ENCODE measurements at regions not wholly inside any gene's neighbourhood (a gene's known extent, or its start where the extent isn't known, plus 50 kb on each side); places are given as distances from the start of the nearest gene placed in this dataset.
A peak's percentile ranks its signal among the peaks of the same experiment; 100 is the strongest.

DNA sequence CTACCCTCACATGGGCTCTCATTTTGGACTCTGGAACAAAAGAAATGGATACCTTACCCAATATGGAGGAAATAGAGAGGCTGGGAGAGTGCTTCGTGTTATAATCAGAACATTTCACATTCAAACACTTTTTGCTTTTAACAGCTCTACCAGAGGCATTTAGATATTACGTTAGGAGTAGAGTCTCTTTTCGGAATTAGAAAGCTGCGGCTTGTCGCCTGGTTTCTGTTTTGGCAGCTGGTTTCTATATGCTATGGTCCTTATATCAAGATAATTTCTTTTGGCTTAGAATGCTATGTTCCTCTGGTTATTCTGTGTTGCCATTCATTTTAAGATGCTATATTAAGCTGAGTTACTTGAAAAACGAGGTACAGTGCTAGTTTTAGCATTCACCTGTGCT is 392.8 kb upstream of the GALNT5 start (continued):
- TF ChIP-seq, protein P1, sequence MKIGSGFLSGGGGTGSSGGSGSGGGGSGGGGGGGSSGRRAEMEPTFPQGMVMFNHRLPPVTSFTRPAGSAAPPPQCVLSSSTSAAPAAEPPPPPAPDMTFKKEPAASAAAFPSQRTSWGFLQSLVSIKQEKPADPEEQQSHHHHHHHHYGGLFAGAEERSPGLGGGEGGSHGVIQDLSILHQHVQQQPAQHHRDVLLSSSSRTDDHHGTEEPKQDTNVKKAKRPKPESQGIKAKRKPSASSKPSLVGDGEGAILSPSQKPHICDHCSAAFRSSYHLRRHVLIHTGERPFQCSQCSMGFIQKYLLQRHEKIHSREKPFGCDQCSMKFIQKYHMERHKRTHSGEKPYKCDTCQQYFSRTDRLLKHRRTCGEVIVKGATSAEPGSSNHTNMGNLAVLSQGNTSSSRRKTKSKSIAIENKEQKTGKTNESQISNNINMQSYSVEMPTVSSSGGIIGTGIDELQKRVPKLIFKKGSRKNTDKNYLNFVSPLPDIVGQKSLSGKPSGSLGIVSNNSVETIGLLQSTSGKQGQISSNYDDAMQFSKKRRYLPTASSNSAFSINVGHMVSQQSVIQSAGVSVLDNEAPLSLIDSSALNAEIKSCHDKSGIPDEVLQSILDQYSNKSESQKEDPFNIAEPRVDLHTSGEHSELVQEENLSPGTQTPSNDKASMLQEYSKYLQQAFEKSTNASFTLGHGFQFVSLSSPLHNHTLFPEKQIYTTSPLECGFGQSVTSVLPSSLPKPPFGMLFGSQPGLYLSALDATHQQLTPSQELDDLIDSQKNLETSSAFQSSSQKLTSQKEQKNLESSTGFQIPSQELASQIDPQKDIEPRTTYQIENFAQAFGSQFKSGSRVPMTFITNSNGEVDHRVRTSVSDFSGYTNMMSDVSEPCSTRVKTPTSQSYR (CRISPR knock-in tag; IDR thresholded peaks at IDR 0.05), result no peak
- TF ChIP-seq TEAD4 (CRISPR knock-in tag; IDR thresholded peaks at IDR 0.05) (no peak), SOX15 (CRISPR knock-in tag; IDR thresholded peaks at IDR 0.05) (no peak)

DNA sequence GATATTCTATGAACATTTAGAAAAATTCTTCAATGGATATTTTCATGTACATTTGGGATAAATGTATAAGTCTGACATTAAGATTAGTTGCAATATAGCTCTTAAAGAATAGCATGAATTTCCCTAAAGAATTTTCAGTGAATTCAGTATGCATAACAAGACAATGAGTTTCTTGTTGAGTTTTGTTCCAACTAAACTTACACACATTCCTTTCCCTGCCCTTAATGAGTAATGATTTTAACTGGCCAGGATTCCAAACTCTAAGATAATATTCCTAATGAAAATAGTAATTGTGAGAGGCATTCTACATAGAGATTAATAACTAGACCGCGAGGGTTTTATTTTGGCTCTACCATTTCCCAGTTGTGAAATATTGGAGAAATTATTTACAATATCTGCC is 390.3 kb upstream of the GALNT5 start:
- H3K4me1 Mint-ChIP-seq, result 0 out of 2 replicates have a peak, but pooled peaks cover 4% of the 10 kb centered on the region
- peaks cover 3% of the 10 kb centered on the region for H3K9me3 Mint-ChIP-seq
- no peak overlapping the region for H3K4me3 Mint-ChIP-seq
- no peak for TF ChIP-seq ZNF423 (CRISPR knock-in tag; IDR thresholded peaks at IDR 0.05)
- no peak for TF ChIP-seq ZNF219 (CRISPR knock-in tag; IDR thresholded peaks at IDR 0.05; ENCODE audit: borderline replicate concordance)
- TF ChIP-seq, protein P2, sequence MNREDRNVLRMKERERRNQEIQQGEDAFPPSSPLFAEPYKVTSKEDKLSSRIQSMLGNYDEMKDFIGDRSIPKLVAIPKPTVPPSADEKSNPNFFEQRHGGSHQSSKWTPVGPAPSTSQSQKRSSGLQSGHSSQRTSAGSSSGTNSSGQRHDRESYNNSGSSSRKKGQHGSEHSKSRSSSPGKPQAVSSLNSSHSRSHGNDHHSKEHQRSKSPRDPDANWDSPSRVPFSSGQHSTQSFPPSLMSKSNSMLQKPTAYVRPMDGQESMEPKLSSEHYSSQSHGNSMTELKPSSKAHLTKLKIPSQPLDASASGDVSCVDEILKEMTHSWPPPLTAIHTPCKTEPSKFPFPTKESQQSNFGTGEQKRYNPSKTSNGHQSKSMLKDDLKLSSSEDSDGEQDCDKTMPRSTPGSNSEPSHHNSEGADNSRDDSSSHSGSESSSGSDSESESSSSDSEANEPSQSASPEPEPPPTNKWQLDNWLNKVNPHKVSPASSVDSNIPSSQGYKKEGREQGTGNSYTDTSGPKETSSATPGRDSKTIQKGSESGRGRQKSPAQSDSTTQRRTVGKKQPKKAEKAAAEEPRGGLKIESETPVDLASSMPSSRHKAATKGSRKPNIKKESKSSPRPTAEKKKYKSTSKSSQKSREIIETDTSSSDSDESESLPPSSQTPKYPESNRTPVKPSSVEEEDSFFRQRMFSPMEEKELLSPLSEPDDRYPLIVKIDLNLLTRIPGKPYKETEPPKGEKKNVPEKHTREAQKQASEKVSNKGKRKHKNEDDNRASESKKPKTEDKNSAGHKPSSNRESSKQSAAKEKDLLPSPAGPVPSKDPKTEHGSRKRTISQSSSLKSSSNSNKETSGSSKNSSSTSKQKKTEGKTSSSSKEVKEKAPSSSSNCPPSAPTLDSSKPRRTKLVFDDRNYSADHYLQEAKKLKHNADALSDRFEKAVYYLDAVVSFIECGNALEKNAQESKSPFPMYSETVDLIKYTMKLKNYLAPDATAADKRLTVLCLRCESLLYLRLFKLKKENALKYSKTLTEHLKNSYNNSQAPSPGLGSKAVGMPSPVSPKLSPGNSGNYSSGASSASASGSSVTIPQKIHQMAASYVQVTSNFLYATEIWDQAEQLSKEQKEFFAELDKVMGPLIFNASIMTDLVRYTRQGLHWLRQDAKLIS (CRISPR knock-in tag; IDR thresholded peaks at IDR 0.05; ENCODE audit: borderline replicate concordance), result no peak
- TF ChIP-seq TCF7 (CRISPR knock-in tag; IDR thresholded peaks at IDR 0.05; ENCODE audit: low read depth), result no peak
- TF ChIP-seq FOXJ3 (CRISPR knock-in tag; IDR thresholded peaks at IDR 0.05; ENCODE audit: borderline replicate concordance), result no peak
- TF ChIP-seq, protein P3, sequence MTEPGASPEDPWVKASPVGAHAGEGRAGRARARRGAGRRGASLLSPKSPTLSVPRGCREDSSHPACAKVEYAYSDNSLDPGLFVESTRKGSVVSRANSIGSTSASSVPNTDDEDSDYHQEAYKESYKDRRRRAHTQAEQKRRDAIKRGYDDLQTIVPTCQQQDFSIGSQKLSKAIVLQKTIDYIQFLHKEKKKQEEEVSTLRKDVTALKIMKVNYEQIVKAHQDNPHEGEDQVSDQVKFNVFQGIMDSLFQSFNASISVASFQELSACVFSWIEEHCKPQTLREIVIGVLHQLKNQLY (CRISPR knock-in tag; IDR thresholded peaks at IDR 0.05), result no peak
- DNase-seq (ENCODE audit: low spot score), result no peak
- no peaks in the 10 kb centered on the region for H3K36me3 Mint-ChIP-seq
- ATAC-seq, result no peak
- POLR2A ChIA-PET, result no interaction called here
- CTCF ChIA-PET, result no interaction called here
- H3K27ac Mint-ChIP-seq, result no peak overlapping the region
- H3K27me3 Mint-ChIP-seq (ENCODE audit: low read depth), result peaks cover 1% of the 10 kb centered on the region; the same call in 1 of the 2 replicates

DNA sequence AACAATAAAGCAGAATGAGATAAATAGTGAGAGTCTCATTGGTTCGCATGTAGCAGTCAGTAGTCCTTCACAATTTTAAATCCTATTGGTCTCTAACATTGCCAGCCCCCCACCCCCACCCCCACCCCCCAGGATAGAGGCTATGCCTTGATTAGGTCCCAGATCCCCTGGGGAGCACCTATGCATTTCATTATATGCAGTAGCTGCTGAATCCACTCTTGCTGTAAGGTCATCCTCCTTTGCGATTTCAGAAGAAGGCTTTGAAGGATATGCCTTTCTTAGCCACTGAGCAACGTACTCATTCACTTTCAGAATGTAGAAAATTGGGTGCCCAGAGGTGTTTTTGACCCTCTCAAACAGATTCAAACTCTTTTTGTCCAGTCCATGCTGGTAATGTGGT is 382.8 kb upstream of the GALNT5 start:
- DNase-seq (ENCODE audit: low spot score) (no peak), ATAC-seq (peak; percentile 52)
- H3K4me3 Mint-ChIP-seq, result no peak overlapping the region
- ChIA-PET POLR2A (no interaction called here), CTCF (interaction anchor here (0.6 kb wide), 1 partner anchor 1151 kb away, joined by 3 read pairs; no protein-coding TSS in a partner anchor)
- H3K9me3 Mint-ChIP-seq, result peaks cover 9% of the 10 kb centered on the region
- peaks cover 40% of the 10 kb centered on the region for H3K27me3 Mint-ChIP-seq (ENCODE audit: low read depth)
- H3K27ac Mint-ChIP-seq, result no peak overlapping the region
- H3K4me1 Mint-ChIP-seq, result peaks cover 15% of the 10 kb centered on the region
- H3K36me3 Mint-ChIP-seq, result no peaks in the 10 kb centered on the region; the same call in 1 of the 2 replicates
- TF ChIP-seq, protein P4, sequence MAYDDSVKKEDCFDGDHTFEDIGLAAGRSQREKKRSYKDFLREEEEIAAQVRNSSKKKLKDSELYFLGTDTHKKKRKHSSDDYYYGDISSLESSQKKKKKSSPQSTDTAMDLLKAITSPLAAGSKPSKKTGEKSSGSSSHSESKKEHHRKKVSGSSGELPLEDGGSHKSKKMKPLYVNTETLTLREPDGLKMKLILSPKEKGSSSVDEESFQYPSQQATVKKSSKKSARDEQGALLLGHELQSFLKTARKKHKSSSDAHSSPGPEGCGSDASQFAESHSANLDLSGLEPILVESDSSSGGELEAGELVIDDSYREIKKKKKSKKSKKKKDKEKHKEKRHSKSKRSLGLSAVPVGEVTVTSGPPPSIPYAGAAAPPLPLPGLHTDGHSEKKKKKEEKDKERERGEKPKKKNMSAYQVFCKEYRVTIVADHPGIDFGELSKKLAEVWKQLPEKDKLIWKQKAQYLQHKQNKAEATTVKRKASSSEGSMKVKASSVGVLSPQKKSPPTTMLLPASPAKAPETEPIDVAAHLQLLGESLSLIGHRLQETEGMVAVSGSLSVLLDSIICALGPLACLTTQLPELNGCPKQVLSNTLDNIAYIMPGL (CRISPR knock-in tag; IDR thresholded peaks at IDR 0.05), result no peak
- TF ChIP-seq PRRX2 (CRISPR knock-in tag; IDR thresholded peaks at IDR 0.05), result no peak
- no peak for TF ChIP-seq FOXK1 (CRISPR knock-in tag; IDR thresholded peaks at IDR 0.05)
- TF ChIP-seq, protein P3 (CRISPR knock-in tag; IDR thresholded peaks at IDR 0.05), result no peak
- TF ChIP-seq, protein P5, sequence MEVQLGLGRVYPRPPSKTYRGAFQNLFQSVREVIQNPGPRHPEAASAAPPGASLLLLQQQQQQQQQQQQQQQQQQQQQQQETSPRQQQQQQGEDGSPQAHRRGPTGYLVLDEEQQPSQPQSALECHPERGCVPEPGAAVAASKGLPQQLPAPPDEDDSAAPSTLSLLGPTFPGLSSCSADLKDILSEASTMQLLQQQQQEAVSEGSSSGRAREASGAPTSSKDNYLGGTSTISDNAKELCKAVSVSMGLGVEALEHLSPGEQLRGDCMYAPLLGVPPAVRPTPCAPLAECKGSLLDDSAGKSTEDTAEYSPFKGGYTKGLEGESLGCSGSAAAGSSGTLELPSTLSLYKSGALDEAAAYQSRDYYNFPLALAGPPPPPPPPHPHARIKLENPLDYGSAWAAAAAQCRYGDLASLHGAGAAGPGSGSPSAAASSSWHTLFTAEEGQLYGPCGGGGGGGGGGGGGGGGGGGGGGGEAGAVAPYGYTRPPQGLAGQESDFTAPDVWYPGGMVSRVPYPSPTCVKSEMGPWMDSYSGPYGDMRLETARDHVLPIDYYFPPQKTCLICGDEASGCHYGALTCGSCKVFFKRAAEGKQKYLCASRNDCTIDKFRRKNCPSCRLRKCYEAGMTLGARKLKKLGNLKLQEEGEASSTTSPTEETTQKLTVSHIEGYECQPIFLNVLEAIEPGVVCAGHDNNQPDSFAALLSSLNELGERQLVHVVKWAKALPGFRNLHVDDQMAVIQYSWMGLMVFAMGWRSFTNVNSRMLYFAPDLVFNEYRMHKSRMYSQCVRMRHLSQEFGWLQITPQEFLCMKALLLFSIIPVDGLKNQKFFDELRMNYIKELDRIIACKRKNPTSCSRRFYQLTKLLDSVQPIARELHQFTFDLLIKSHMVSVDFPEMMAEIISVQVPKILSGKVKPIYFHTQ (CRISPR knock-in tag; IDR thresholded peaks at IDR 0.05), result no peak
- no peak for TF ChIP-seq HMGA2 (CRISPR knock-in tag; IDR thresholded peaks at IDR 0.05)
- TF ChIP-seq ZNF121 (CRISPR knock-in tag; IDR thresholded peaks at IDR 0.05), result no peak
- TF ChIP-seq CBFB (CRISPR knock-in tag; IDR thresholded peaks at IDR 0.05; ENCODE audit: low read depth), result no peak
- TF ChIP-seq, protein P6, sequence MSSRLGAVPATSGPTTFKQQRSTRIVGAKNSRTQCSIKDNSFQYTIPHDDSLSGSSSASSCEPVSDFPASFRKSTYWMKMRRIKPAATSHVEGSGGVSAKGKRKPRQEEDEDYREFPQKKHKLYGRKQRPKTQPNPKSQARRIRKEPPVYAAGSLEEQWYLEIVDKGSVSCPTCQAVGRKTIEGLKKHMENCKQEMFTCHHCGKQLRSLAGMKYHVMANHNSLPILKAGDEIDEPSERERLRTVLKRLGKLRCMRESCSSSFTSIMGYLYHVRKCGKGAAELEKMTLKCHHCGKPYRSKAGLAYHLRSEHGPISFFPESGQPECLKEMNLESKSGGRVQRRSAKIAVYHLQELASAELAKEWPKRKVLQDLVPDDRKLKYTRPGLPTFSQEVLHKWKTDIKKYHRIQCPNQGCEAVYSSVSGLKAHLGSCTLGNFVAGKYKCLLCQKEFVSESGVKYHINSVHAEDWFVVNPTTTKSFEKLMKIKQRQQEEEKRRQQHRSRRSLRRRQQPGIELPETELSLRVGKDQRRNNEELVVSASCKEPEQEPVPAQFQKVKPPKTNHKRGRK (CRISPR knock-in tag; IDR thresholded peaks at IDR 0.05; ENCODE audit: borderline replicate concordance), result no peak
